SHP77 (cell line): ENCODE measurements at regions not wholly inside any gene's neighbourhood (a gene's known extent, or its start where the extent isn't known, plus 50 kb on each side); places are given as distances from the start of the nearest gene placed in this dataset.

Experiments used
- DNase-seq, 2 experiments: peaks; one replicate each; lab custom pipeline; 2025; lab: John Stamatoyannopoulos, UW

- DNase-seq: no peak
These were observed 77.5 kb upstream of the LINGO1 start for GRCh38 chr15:77710206-77710605.

GRCh38 chr15:77709135-77709886 is 76.6 kb upstream of the LINGO1 start:
- DNase-seq: no peak

- DNase-seq: no peak
These were observed 74.0 kb upstream of the LINGO1 start for GRCh38 chr15:77706482-77707244.

GRCh38 chr15:77702211-77702957 is 69.7 kb upstream of the LINGO1 start:
- no peak for DNase-seq

GRCh38 chr15:77698481-77698880 is 65.8 kb upstream of the LINGO1 start:
- DNase-seq: no peak

GRCh38 chr15:77697893-77698292 is 65.2 kb upstream of the LINGO1 start:
- DNase-seq: no peak

GRCh38 chr15:77696871-77697270 is 64.2 kb upstream of the LINGO1 start:
- no peak for DNase-seq

GRCh38 chr15:77695961-77696582 is 63.4 kb upstream of the LINGO1 start:
- peak in 1 of 2 experiments; percentile 34 for DNase-seq

- DNase-seq: no peak
These were observed 62.8 kb upstream of the LINGO1 start for GRCh38 chr15:77695548-77695947.

- no peak for DNase-seq
These were observed 60.9 kb upstream of the LINGO1 start for GRCh38 chr15:77693576-77693975.

- DNase-seq: no peak
These were observed 59.9 kb upstream of the LINGO1 start for GRCh38 chr15:77692614-77693013.

- DNase-seq: no peak
These were observed 58.9 kb upstream of the LINGO1 start for GRCh38 chr15:77691607-77692006.

- DNase-seq: no peak
These were observed 57.1 kb upstream of the LINGO1 start for GRCh38 chr15:77689821-77690220.

GRCh38 chr15:77688693-77689092 is 56.0 kb upstream of the LINGO1 start:
- no peak for DNase-seq

GRCh38 chr15:77688266-77688665 is 55.6 kb upstream of the LINGO1 start:
- no peak for DNase-seq

- DNase-seq: no peak
These were observed 52.5 kb upstream of the LINGO1 start for GRCh38 chr15:77685082-77685815.

GRCh38 chr15:77684341-77685081 is 51.8 kb upstream of the LINGO1 start:
- no peak for DNase-seq

- no peak for DNase-seq
These were observed 49.9 kb upstream of the LINGO1 start for GRCh38 chr15:77682564-77682963.
